Fibroblast of lung (primary cell): ENCODE measurements at regions not wholly inside any gene's neighbourhood (a gene's known extent, or its start where the extent isn't known, plus 50 kb on each side); places are given as distances from the start of the nearest gene placed in this dataset.

ENCODE experiments used
- DNase-seq, 2 donors: peaks; one replicate each; pipeline versions ENCODE4 v3.0.0 to v3.0.0-alpha.2; 2010; ENCODE audit warnings: low read depth in 2 of 2
- H2AFZ ChIP-seq: 2 replicates; pipeline ENCODE4 v1.5.1; 2012; ENCODE audit warnings: low read length, control low read depth, inconsistent platforms
- H3K27ac ChIP-seq: 2 replicates; pipeline ENCODE4 v1.5.1; 2011; ENCODE audit warnings: low read length, control low read depth; ENCODE audit not compliant: insufficient read depth
- H3K27me3 ChIP-seq: 2 replicates; pipeline ENCODE4 v1.5.1; 2011; ENCODE audit warnings: mild to moderate bottlenecking, low read length; ENCODE audit not compliant: control insufficient read depth, insufficient read depth
- H3K36me3 ChIP-seq: 2 replicates; pipeline ENCODE4 v1.5.1; 2011; ENCODE audit warnings: low read length; ENCODE audit not compliant: control insufficient read depth, insufficient read depth
- H3K4me1 ChIP-seq: 2 replicates; pipeline ENCODE4 v1.5.1; 2011; ENCODE audit warnings: low read length; ENCODE audit not compliant: control insufficient read depth, insufficient read depth; ENCODE audit errors: extremely low read depth
- H3K4me2 ChIP-seq: 2 replicates; pipeline ENCODE4 v1.5.1; 2011; ENCODE audit warnings: low read length, control low read depth; ENCODE audit not compliant: insufficient read depth; ENCODE audit errors: extremely low read depth
- H3K4me3 ChIP-seq, 4 experiments: fragments of 200-600 bp in 1 of 4; sonication (generic) in 1 of 4; replicated peaks in 1 of 4; 2 replicates each; pipeline ENCODE4 v1.5.1; 2011 to 2016; ENCODE audit warnings: low read length in 4 of 4, low read depth in 3 of 4, mild to moderate bottlenecking in 3 of 4, control low read depth in 2 of 4, inconsistent platforms in 1 of 4, mixed read lengths in 1 of 4; ENCODE audit not compliant: insufficient read depth in 1 of 4; ENCODE audit errors: control extremely low read depth in 1 of 4
- H3K79me2 ChIP-seq: 2 replicates; pipeline ENCODE4 v1.5.1; 2012; ENCODE audit warnings: mild to moderate bottlenecking, low read length, inconsistent platforms; ENCODE audit not compliant: control insufficient read depth, insufficient read depth
- H3K9ac ChIP-seq: 2 replicates; pipeline ENCODE4 v1.5.1; 2011; ENCODE audit warnings: mild to moderate bottlenecking, low read length, control low read depth; ENCODE audit not compliant: insufficient read depth
- H3K9me3 ChIP-seq: 2 replicates; pipeline ENCODE4 v1.5.1; 2012; ENCODE audit warnings: low read depth, low read length; ENCODE audit not compliant: control insufficient read depth, insufficient read depth
- H4K20me1 ChIP-seq: 2 replicates; pipeline ENCODE4 v1.5.1; 2011; ENCODE audit warnings: low read length; ENCODE audit not compliant: control insufficient read depth, insufficient read depth; ENCODE audit errors: extremely low read depth
- CTCF ChIP-seq, 2 donors: IDR thresholded peaks in 1 of 2; conservative IDR thresholded peaks in 1 of 2; 1 replicate in 1 of 2; 2 replicates in 1 of 2; pipeline ENCODE4 v1.5.1; 2011 to 2012; ENCODE audit warnings: low read length in 2 of 2, control low read depth in 1 of 2, inconsistent platforms in 1 of 2, low read depth in 1 of 2, mild to moderate bottlenecking in 1 of 2
- EZH2 ChIP-seq: IDR thresholded peaks from 2 replicates; pipeline ENCODE4 v1.5.1; 2012; ENCODE audit warnings: low read length, control low read depth, mild to moderate bottlenecking; ENCODE audit errors: missing control alignments

GRCh38 chr1:234722904-234723720, 113.1 kb upstream of the IRF2BP2 start:
- peak overlapping the region; percentile 20 to 42 (median 33) for H3K4me3 ChIP-seq
- no peaks in the 10 kb centered on the region for H3K36me3 ChIP-seq
- H3K27ac ChIP-seq = peak overlapping the region; percentile 99
- no peaks in the 10 kb centered on the region for H3K79me2 ChIP-seq
- no peaks in the 10 kb centered on the region for H4K20me1 ChIP-seq
- H3K27me3 ChIP-seq = no peaks in the 10 kb centered on the region
- peak overlapping the region; percentile 75 for H3K9ac ChIP-seq
- TF ChIP-seq CTCF (conservative IDR thresholded peaks at IDR 0.05 in 1 of 2, IDR thresholded peaks at IDR 0.05 in 1 of 2; ENCODE audit: low read depth in 1 of 2, low read length in 2 of 2) (no peak), EZH2 (no peak)
- H3K4me1 ChIP-seq = peaks cover 38% of the 10 kb centered on the region
- H3K9me3 ChIP-seq = no peaks in the 10 kb centered on the region
- DNase-seq = peak; percentile 92 to 95
- no peak overlapping the region for H2AFZ ChIP-seq
- peak overlapping the region; percentile 87 for H3K4me2 ChIP-seq

- peak overlapping the region; percentile 75 for H3K9ac ChIP-seq
- H3K36me3 ChIP-seq = no peaks in the 10 kb centered on the region
- peak overlapping the region; percentile 99 for H3K27ac ChIP-seq
- no peaks in the 10 kb centered on the region for H3K9me3 ChIP-seq
- H4K20me1 ChIP-seq = no peaks in the 10 kb centered on the region
- peak overlapping the region; percentile 83 for H3K4me2 ChIP-seq
- TF ChIP-seq EZH2 = no peak
- TF ChIP-seq CTCF (conservative IDR thresholded peaks at IDR 0.05 in 1 of 2, IDR thresholded peaks at IDR 0.05 in 1 of 2; ENCODE audit: low read depth in 1 of 2, low read length in 2 of 2) = no peak
- H3K27me3 ChIP-seq = no peaks in the 10 kb centered on the region
- DNase-seq = no peak
- H3K4me1 ChIP-seq = peaks cover 38% of the 10 kb centered on the region
- peak overlapping the region in 2 of 4 experiments; percentile 29 to 37 for H3K4me3 ChIP-seq
- H2AFZ ChIP-seq = no peak overlapping the region
- no peaks in the 10 kb centered on the region for H3K79me2 ChIP-seq
These were observed 112.3 kb upstream of the IRF2BP2 start for GRCh38 chr1:234722270-234722704.

- Histone ChIP-seq H3K27me3 (no peaks in the 10 kb centered on the region), H3K9me3 (no peaks in the 10 kb centered on the region), H4K20me1 (no peaks in the 10 kb centered on the region), H3K27ac (peak overlapping the region; percentile 99), H3K4me1 (peaks cover 42% of the 10 kb centered on the region), H3K36me3 (no peaks in the 10 kb centered on the region), H3K4me3 (peak overlapping the region in 1 of 4 experiments; percentile 37), H3K4me2 (peak overlapping the region; percentile 83), H3K79me2 (no peaks in the 10 kb centered on the region), H2AFZ (no peak overlapping the region), H3K9ac (peak overlapping the region; percentile 29)
- no peak for TF ChIP-seq CTCF (conservative IDR thresholded peaks at IDR 0.05 in 1 of 2, IDR thresholded peaks at IDR 0.05 in 1 of 2; ENCODE audit: low read depth in 1 of 2, low read length in 2 of 2)
- no peak for TF ChIP-seq EZH2
- peak; percentile 95 to 97 for DNase-seq
These were observed 111.7 kb upstream of the IRF2BP2 start for GRCh38 chr1:234721476-234722269.
